NB4 (cell line): ENCODE measurements at regions not wholly inside any gene's neighbourhood (a gene's known extent, or its start where the extent isn't known, plus 50 kb on each side); places are given as distances from the start of the nearest gene placed in this dataset.

Experiments used
- DNase-seq: peaks from one replicate; pipeline ENCODE4 v3.0.0; 2010; ENCODE audit warnings: low read depth
- H3K4me3 ChIP-seq: one replicate; pipeline ENCODE4 v1.5.1; 2011; ENCODE audit warnings: mild to moderate bottlenecking, low read depth, low read length, moderate library complexity
- MYC ChIP-seq: IDR thresholded peaks from 2 replicates; pipeline ENCODE4 v1.6.1; 2011; ENCODE audit warnings: low read depth, low read length
- POLR2A ChIP-seq: IDR thresholded peaks from 2 replicates; pipeline ENCODE4 v1.6.1; 2011; ENCODE audit warnings: mild to moderate bottlenecking; ENCODE audit not compliant: insufficient read length; ENCODE audit errors: extremely low read depth
- TF ChIP-seq, protein P1 (sequence below): IDR thresholded peaks from 2 replicates; pipeline ENCODE4 v1.6.1; 2011; ENCODE audit warnings: low read depth, low read length
- TF ChIP-seq, protein P2 (sequence below): IDR thresholded peaks from one replicate; pipeline ENCODE4 v1.5.1; 2012; ENCODE audit warnings: low read depth, low read length

DNA sequence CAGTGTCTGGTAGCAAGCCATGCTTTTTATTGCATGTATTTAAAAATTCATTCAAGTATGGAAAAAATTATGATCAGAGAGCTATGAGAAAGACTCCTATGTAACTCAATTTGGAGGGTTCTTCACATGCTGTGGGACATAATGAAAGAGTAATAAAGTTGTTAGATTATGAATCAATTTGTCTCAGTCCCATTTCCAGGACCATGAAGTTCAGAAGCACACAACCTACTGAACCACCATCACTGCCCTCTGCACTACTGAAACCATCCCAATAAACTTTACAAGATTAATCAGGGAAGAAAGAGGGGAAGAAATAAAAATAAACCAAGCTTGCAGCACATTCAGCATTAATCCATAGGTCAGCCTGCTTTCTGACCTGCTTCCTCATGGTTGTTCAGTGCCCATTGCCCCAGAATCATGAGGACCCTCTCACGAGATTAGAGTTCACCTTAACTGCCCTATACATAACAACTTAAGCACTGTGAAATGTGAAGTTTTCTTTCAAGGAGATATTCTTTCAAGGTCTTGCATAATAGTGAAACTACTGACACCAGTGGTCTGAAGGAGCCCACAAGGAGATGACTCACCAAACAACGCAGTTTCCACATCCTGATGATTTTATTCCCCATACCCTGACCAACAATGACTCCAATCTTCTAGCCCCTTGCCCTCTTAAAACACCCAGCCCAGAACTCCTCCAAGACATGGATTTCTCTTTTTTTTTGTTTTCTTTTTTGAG, 171.5 kb upstream of the ADCY1 start:
- peak; percentile 99 for DNase-seq
- peak overlapping the region; percentile 32 for H3K4me3 ChIP-seq
- TF ChIP-seq, protein P1, sequence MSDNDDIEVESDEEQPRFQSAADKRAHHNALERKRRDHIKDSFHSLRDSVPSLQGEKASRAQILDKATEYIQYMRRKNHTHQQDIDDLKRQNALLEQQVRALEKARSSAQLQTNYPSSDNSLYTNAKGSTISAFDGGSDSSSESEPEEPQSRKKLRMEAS: peak; percentile 35; the same call in 1 of the 2 replicates
- TF ChIP-seq MYC (peak; percentile 58; the same call in 1 of the 2 replicates), POLR2A (no peak)
- TF ChIP-seq, protein P2, sequence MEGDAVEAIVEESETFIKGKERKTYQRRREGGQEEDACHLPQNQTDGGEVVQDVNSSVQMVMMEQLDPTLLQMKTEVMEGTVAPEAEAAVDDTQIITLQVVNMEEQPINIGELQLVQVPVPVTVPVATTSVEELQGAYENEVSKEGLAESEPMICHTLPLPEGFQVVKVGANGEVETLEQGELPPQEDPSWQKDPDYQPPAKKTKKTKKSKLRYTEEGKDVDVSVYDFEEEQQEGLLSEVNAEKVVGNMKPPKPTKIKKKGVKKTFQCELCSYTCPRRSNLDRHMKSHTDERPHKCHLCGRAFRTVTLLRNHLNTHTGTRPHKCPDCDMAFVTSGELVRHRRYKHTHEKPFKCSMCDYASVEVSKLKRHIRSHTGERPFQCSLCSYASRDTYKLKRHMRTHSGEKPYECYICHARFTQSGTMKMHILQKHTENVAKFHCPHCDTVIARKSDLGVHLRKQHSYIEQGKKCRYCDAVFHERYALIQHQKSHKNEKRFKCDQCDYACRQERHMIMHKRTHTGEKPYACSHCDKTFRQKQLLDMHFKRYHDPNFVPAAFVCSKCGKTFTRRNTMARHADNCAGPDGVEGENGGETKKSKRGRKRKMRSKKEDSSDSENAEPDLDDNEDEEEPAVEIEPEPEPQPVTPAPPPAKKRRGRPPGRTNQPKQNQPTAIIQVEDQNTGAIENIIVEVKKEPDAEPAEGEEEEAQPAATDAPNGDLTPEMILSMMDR: no peak

DNA sequence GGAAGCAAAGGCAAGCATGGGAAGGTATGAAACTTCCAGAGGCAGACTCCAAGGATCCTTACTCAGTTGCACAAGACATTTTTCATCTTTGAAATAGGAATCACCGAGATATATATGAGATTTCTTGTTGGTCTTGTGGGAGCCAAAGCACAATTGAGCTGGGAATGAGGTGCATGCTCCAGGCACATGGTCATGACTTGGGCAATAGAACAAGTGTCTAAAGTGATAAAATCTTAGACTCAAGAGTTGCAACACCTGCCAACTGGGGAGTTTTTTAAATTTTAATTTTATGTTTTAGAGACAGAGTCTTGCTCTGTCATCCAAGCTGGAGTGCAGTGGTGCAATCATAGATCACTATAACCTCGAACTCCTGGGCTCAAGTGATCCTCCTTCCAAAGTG, 169.5 kb upstream of the ADCY1 start:
- H3K4me3 ChIP-seq: no peak overlapping the region
- DNase-seq: peak; percentile 84
- TF ChIP-seq, protein P2: no peak
- TF ChIP-seq, protein P1: peak; percentile 97
- TF ChIP-seq MYC: peak; percentile 96

DNA sequence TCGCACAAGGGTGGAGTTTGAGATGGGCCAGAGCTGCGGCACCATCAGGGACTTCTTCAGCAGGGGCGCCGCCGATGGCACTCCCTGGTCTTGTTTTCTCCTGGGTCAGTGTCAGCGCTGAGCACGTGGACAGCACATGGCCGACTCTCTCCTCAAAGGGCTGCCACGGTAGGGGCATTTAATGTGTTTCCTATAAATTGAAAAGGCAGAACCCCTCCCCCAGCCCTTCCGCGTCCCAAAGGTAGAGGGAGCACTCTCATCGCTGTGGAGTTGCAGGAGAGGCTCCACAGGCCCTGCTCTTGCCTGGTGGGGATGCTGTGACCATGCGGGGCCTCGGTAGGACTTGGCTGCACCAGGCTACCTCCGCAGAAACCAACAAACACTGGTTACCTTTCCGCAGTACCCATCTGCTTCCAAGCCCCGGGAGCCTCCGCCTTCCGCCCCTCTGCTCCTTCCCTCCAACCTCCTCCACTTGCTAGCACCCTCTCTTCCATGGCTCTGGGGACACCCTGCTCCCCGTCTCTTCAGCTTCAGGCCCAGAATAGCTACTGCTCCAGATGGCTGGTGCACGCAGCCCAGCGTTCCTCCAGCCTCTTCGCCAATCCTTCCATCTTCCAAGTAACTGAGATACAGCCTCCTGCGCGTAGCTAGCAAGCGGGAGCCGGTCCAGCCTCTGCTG, 166.3 kb upstream of the ADCY1 start:
- no peak overlapping the region for H3K4me3 ChIP-seq
- TF ChIP-seq, protein P2: no peak
- TF ChIP-seq POLR2A: no peak
- TF ChIP-seq MYC: no peak
- TF ChIP-seq, protein P1: no peak
- DNase-seq: peak; percentile 27

DNA sequence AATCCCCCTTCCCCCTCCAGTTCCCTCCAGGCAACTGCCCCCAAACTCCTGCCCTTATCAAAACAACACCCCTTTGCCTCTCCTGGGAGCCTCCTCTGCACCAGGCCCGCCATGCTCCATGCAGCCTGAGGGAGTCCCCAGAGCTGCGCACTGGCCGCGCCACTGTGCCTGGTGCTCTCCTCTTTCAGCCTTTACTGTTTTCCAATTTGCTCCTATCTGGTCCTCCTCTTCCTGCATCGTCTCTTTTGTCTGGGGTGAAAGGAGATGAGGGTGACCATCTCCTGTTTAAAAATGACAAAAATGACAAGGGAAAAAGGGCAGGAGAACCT, 165.8 kb upstream of the ADCY1 start:
- DNase-seq: no peak
- H3K4me3 ChIP-seq: no peak overlapping the region
- TF ChIP-seq, protein P1: no peak
- TF ChIP-seq MYC (no peak), POLR2A (no peak)
- TF ChIP-seq, protein P2: no peak

DNA sequence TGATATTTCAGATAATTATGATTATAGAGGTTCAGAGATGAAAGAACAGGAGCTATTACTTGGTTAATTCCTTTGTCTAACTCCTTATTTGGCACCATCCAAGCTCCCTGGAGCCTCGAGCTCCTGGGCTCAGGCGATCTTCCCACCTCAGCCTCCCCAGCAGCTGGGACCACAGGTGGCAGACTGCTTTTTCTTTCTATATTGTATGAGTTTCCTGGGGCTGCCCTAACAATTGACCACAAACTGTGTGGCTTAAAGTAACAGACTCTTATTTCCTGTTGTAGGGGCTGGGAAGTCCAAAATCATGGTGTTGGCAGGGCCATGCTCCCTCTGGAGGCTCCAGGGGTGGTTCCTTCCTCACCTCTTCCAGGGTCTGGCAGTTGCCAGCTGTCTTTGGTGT, 163.3 kb upstream of the ADCY1 start:
- DNase-seq: no peak
- H3K4me3 ChIP-seq: no peak overlapping the region
- TF ChIP-seq, protein P1: no peak

DNA sequence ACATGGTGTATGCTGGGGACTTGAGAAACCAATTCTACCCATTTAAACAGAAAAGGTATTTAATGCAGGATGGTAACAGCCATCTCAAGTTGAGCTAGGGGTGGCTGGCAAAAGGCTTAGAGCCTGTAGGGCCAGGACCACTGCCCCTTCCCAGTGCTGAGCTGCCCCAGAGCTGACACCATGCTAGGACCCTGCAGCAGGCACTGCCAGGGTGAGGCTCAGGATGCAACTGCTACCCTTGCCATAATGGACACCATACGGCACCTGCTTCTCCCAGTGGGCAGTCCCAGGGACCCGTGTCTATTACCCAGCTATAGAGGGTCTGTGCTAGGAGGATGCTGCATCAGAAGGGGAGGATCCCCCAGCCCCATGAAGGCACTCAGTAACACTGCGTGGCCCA, 160.7 kb upstream of the ADCY1 start:
- H3K4me3 ChIP-seq: no peak overlapping the region
- DNase-seq: no peak
- TF ChIP-seq, protein P2: no peak
- TF ChIP-seq, protein P1: no peak
- TF ChIP-seq POLR2A (no peak), MYC (no peak)
